Osteocyte (in vitro differentiated cells): ENCODE measurements at regions not wholly inside any gene's neighbourhood (a gene's known extent, or its start where the extent isn't known, plus 50 kb on each side); places are given as distances from the start of the nearest gene placed in this dataset.

Source experiments
- DNase-seq: peaks from one replicate; pipeline ENCODE4 v3.0.0; 2021; ENCODE audit warnings: mixed read lengths; ENCODE audit not compliant: unreplicated experiment; ENCODE audit errors: extremely low spot score
- H3K27ac Mint-ChIP-seq: one replicate; pipeline ENCODE4 v1.8.0; 2021; ENCODE audit warnings: mild to moderate bottlenecking, mixed read lengths; ENCODE audit not compliant: unreplicated experiment
- H3K27me3 Mint-ChIP-seq: one replicate; pipeline ENCODE4 v1.8.0; 2021; ENCODE audit warnings: mixed read lengths; ENCODE audit not compliant: unreplicated experiment
- H3K36me3 Mint-ChIP-seq: one replicate; pipeline ENCODE4 v1.8.0; 2021; ENCODE audit warnings: mixed read lengths; ENCODE audit not compliant: unreplicated experiment
- H3K4me1 Mint-ChIP-seq: one replicate; pipeline ENCODE4 v1.8.0; 2021; ENCODE audit warnings: mixed read lengths; ENCODE audit not compliant: unreplicated experiment
- H3K4me3 Mint-ChIP-seq: one replicate; pipeline ENCODE4 v1.8.0; 2021; ENCODE audit warnings: mild to moderate bottlenecking, moderate library complexity, mixed read lengths; ENCODE audit not compliant: unreplicated experiment
- H3K9me3 Mint-ChIP-seq: one replicate; pipeline ENCODE4 v1.8.0; 2021; ENCODE audit warnings: mixed read lengths; ENCODE audit not compliant: unreplicated experiment
- CTCF ChIP-seq: fragments of 200-600 bp; sonication (generic); IDR thresholded peaks from 2 replicates; pipeline ENCODE4 v1.5.0; 2021; ENCODE audit warnings: antibody characterized with exemption, mild to moderate bottlenecking, moderate library complexity

GRCh38 chrX:88424071-88424470 is 323.0 kb upstream of the CPXCR1 start:
- TF ChIP-seq CTCF: no peak
- Mint-ChIP-seq H3K4me1 (no peaks in the 10 kb centered on the region), H3K36me3 (no peaks in the 10 kb centered on the region), H3K4me3 (no peak overlapping the region), H3K27ac (no peak overlapping the region), H3K9me3 (peaks cover 3% of the 10 kb centered on the region), H3K27me3 (no peaks in the 10 kb centered on the region)
- DNase-seq: no peak

DNA sequence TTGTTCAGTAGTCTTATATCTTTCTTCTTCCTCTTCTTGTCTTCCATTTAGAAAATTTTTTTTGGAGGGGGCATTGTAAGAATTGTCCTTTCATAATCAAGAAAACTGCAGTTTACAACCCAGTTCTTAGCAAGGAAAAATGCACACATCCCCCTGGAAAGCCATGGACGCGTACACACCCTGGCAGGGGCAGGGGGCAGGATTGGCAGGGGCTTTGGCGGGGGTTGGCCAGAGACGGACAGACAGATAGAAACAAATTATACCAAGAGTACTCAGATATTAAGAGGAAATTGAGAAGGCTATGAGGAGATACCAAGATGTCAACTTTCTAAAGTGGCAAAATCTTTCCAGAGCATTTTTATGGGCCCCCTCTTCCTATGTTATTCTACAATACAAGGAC is 322.5 kb upstream of the CPXCR1 start:
- no peak overlapping the region for H3K27ac Mint-ChIP-seq
- TF ChIP-seq CTCF: no peak
- no peaks in the 10 kb centered on the region for H3K4me1 Mint-ChIP-seq
- H3K27me3 Mint-ChIP-seq: no peaks in the 10 kb centered on the region
- H3K36me3 Mint-ChIP-seq: no peaks in the 10 kb centered on the region
- DNase-seq: no peak
- H3K9me3 Mint-ChIP-seq: peaks cover 3% of the 10 kb centered on the region
- no peak overlapping the region for H3K4me3 Mint-ChIP-seq

DNA sequence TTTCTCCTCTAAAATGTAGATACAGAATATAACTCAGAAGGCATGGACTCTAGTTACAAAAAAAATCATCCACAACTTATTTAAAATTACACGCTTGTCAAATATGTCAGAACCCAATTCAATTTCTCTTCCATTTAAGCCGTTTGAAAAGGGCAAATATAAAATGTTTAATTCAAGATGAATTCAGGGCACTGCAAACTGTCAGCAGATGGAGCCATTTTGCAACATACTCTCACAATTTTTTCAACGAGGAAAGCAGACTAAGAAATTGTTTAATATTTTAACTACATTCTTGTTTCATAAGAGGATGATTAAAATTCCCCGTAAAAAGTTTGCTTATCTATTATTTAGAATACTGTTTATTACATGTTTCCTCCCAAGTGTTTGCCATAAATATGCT is 321.3 kb upstream of the CPXCR1 start:
- no peaks in the 10 kb centered on the region for H3K27me3 Mint-ChIP-seq
- no peaks in the 10 kb centered on the region for H3K36me3 Mint-ChIP-seq
- no peak overlapping the region for H3K4me3 Mint-ChIP-seq
- no peak overlapping the region for H3K27ac Mint-ChIP-seq
- peak; percentile 15 for TF ChIP-seq CTCF
- no peaks in the 10 kb centered on the region for H3K4me1 Mint-ChIP-seq
- no peak for DNase-seq
- H3K9me3 Mint-ChIP-seq: peaks cover 3% of the 10 kb centered on the region

- Mint-ChIP-seq H3K27me3 (no peaks in the 10 kb centered on the region), H3K4me3 (no peak overlapping the region), H3K27ac (no peak overlapping the region), H3K9me3 (peaks cover 21% of the 10 kb centered on the region), H3K4me1 (no peaks in the 10 kb centered on the region), H3K36me3 (no peaks in the 10 kb centered on the region)
- no peak for TF ChIP-seq CTCF
- no peak for DNase-seq
Observed at GRCh38 chrX:88437563-88437962, 309.5 kb upstream of the CPXCR1 start.

GRCh38 chrX:88438209-88438608 is 308.8 kb upstream of the CPXCR1 start:
- H3K27me3 Mint-ChIP-seq: no peaks in the 10 kb centered on the region
- H3K36me3 Mint-ChIP-seq: no peaks in the 10 kb centered on the region
- H3K4me3 Mint-ChIP-seq: no peak overlapping the region
- H3K9me3 Mint-ChIP-seq: peaks cover 21% of the 10 kb centered on the region
- H3K27ac Mint-ChIP-seq: no peak overlapping the region
- no peak for TF ChIP-seq CTCF
- DNase-seq: no peak
- H3K4me1 Mint-ChIP-seq: no peaks in the 10 kb centered on the region
